Eye (tissue), 1 donor: ENCODE measurements at regions not wholly inside any gene's neighbourhood (a gene's known extent, or its start where the extent isn't known, plus 50 kb on each side); places are given as distances from the start of the nearest gene placed in this dataset.

Source experiments
- DNase-seq: peaks from one replicate; pipeline ENCODE4 v3.0.0-alpha.2; 2015

- no peak for DNase-seq
Observed at GRCh38 chr12:124456133-124456651, 111.2 kb downstream of the NCOR2 start.

- DNase-seq = no peak
Observed at GRCh38 chr12:124455336-124455735, 112.1 kb downstream of the NCOR2 start.

GRCh38 chr12:124454735-124455134 is 112.7 kb downstream of the NCOR2 start:
- no peak for DNase-seq

GRCh38 chr12:124454352-124454725 is 113.1 kb downstream of the NCOR2 start:
- DNase-seq = no peak

- no peak for DNase-seq
Observed at GRCh38 chr12:124453419-124454351, 113.7 kb downstream of the NCOR2 start.

- DNase-seq = no peak
Observed at GRCh38 chr12:124452576-124453331, 114.7 kb downstream of the NCOR2 start.

- peak; percentile 55 for DNase-seq
Observed at GRCh38 chr12:124451637-124452243, 115.7 kb downstream of the NCOR2 start.

- DNase-seq = no peak
Observed at GRCh38 chr12:124451016-124451415, 116.4 kb downstream of the NCOR2 start.

- DNase-seq = no peak
Observed at GRCh38 chr12:124450376-124450750, 117.0 kb downstream of the NCOR2 start.

- no peak for DNase-seq
Observed at GRCh38 chr12:124449623-124450375, 117.6 kb downstream of the NCOR2 start.

- no peak for DNase-seq
Observed at GRCh38 chr12:124448955-124449622, 118.3 kb downstream of the NCOR2 start.

- no peak for DNase-seq
Observed at GRCh38 chr12:124448241-124448954, 119.0 kb downstream of the NCOR2 start.

GRCh38 chr12:124446364-124446763 is 121.0 kb downstream of the NCOR2 start:
- DNase-seq = no peak

GRCh38 chr12:124445826-124446225 is 121.6 kb downstream of the NCOR2 start:
- DNase-seq = peak; percentile 19

GRCh38 chr12:124445121-124445718 is 122.2 kb downstream of the NCOR2 start:
- DNase-seq = peak; percentile 96

GRCh38 chr12:124443931-124444712 is 123.3 kb downstream of the NCOR2 start:
- no peak for DNase-seq

GRCh38 chr12:124442772-124443445 is 124.5 kb downstream of the NCOR2 start:
- no peak for DNase-seq

- no peak for DNase-seq
Observed at GRCh38 chr12:124442281-124442680, 125.1 kb downstream of the NCOR2 start.

- DNase-seq = no peak
Observed at GRCh38 chr12:124441443-124442194, 125.8 kb downstream of the NCOR2 start.
